ENCODE measurements at regions not wholly inside any gene's neighbourhood (a gene's known extent, or its start where the extent isn't known, plus 50 kb on each side); places are given as distances from the start of the nearest gene placed in this dataset.

DNA sequence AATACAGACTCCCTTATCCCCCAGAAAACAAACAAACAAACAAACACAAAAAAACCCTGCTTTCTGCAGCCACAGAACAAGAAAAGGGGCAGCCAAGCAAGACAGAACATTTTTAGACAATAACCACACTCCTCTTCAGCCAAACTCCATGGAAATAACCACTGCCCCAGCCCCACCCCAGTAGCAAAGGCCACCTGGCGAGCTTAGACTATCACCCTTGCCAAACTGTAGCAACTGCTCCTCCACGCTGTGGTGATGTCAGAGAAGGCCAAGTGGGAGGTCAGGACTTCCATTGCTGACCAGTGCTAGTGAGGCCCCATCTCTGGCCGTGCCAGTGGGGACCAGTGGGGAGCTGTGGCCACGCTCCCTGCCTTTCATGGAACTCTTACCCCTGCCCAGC, 60.3 kb upstream of the CHRNA7 start:
- TF ChIP-seq CTCF (IDR thresholded peaks at IDR 0.05; ENCODE audit: low read depth, low read length): no peak
- no peak overlapping the region for H3K4me3 ChIP-seq (ENCODE audit: low read depth, low read length)

GRCh38 chr15:31973197-31973596, 57.1 kb upstream of the CHRNA7 start:
- TF ChIP-seq CTCF (IDR thresholded peaks at IDR 0.05; ENCODE audit: low read depth, low read length): no peak

GRCh38 chr15:31974154-31974794, 56.0 kb upstream of the CHRNA7 start:
- TF ChIP-seq CTCF (IDR thresholded peaks at IDR 0.05; ENCODE audit: low read depth, low read length): no peak
- H3K4me3 ChIP-seq (ENCODE audit: low read depth, low read length): no peak overlapping the region

More at GRCh38 chr15:31973197-31973596, 57.1 kb upstream of the CHRNA7 start:
- no peak overlapping the region for H3K4me3 ChIP-seq (ENCODE audit: low read depth, low read length)

- peak; percentile 21; the same call in 1 of the 2 replicates for TF ChIP-seq CTCF (IDR thresholded peaks at IDR 0.05; ENCODE audit: low read depth, low read length)
- no peak overlapping the region for H3K4me3 ChIP-seq (ENCODE audit: low read depth, low read length)
Observed at GRCh38 chr15:31974855-31975829, 55.2 kb upstream of the CHRNA7 start.

- H3K4me3 ChIP-seq (ENCODE audit: low read depth, low read length): no peak overlapping the region
- TF ChIP-seq CTCF (IDR thresholded peaks at IDR 0.05; ENCODE audit: low read depth, low read length): no peak
Observed at GRCh38 chr15:31975830-31976229, 54.5 kb upstream of the CHRNA7 start.

DNA sequence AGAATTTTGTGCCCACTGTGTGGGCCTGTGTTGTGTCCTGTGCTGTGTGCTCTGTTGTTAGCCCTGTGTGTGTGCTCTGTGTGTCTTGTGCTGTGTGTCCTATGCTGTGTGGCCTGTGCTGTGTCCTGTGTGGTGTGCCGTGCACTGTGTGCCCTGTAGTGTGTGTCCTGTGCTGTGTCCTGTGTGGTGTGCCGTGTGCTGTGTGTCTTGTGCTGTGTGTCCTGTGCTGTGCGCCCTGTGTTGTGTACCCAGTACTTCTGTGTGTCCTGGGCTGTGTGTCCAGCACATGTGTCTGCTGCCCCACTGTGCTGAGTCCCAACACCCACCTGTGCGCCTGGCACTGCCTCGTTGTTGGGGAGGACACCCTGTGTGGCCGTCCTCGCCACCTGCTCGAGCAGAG, 53.2 kb upstream of the CHRNA7 start:
- H3K4me3 ChIP-seq (ENCODE audit: low read depth, low read length): no peak overlapping the region
- no peak for TF ChIP-seq CTCF (IDR thresholded peaks at IDR 0.05; ENCODE audit: low read depth, low read length)
